WTC11 (cell line): ENCODE measurements at regions not wholly inside any gene's neighbourhood (a gene's known extent, or its start where the extent isn't known, plus 50 kb on each side); places are given as distances from the start of the nearest gene placed in this dataset.

Source experiments
- ATAC-seq: fragments of 200-7000 bp; cut with Tn5 transposase; 2 replicates; pipeline ENCODE4 v1.10.0; 2021; ENCODE audit warnings: mild to moderate bottlenecking, moderate library complexity
- CTCF ChIA-PET: fragments of 300-600 bp; sonication (Branson Sonifier 250); formaldehyde crosslinking; loops from one replicate; lab custom pipeline; 2021; ENCODE audit warnings: antibody characterized with exemption; lab: Charles Lee
- POLR2A ChIA-PET: fragments of 350-600 bp; sonication (Branson Sonifier 250); formaldehyde crosslinking; loops from one replicate; lab custom pipeline; 2021; ENCODE audit warnings: antibody characterized with exemption; lab: Charles Lee
- DNase-seq: peaks from one replicate; pipeline ENCODE4 v3.0.0; 2021; ENCODE audit warnings: low spot score
- H3K27ac Mint-ChIP-seq: 2 replicates; pipeline ENCODE4 v1.8.0; 2021; ENCODE audit warnings: mixed read lengths
- H3K27me3 Mint-ChIP-seq: 2 replicates; pipeline ENCODE4 v1.8.0; 2021; ENCODE audit warnings: low read depth, mild to moderate bottlenecking, moderate library complexity, mixed read lengths
- H3K36me3 Mint-ChIP-seq: 2 replicates; pipeline ENCODE4 v1.8.0; 2021; ENCODE audit warnings: mixed read lengths
- H3K4me1 Mint-ChIP-seq: 2 replicates; pipeline ENCODE4 v1.8.0; 2022; ENCODE audit warnings: mixed read lengths
- H3K4me3 Mint-ChIP-seq: 2 replicates; pipeline ENCODE4 v1.8.0; 2021; ENCODE audit warnings: mild to moderate bottlenecking, moderate library complexity, mixed read lengths
- H3K9me3 Mint-ChIP-seq: 2 replicates; pipeline ENCODE4 v1.8.0; 2021; ENCODE audit warnings: mixed read lengths
- AR ChIP-seq: fragments of 250-450 bp; sonication (Bioruptor Pico); IDR thresholded peaks from 2 replicates; pipeline ENCODE4 v1.9.0; 2021; ENCODE audit warnings: mild to moderate bottlenecking
- FOXJ3 ChIP-seq: sonication (generic); formaldehyde crosslinking; IDR thresholded peaks from 2 replicates; pipeline ENCODE4 v1.9.0; 2021; ENCODE audit warnings: missing genetic modification reagents, mild to moderate bottlenecking, borderline replicate concordance
- FOXK1 ChIP-seq: sonication (generic); formaldehyde crosslinking; IDR thresholded peaks from 2 replicates; pipeline ENCODE4 v1.8.0; 2022; ENCODE audit warnings: mild to moderate bottlenecking, moderate library complexity, missing genetic modification reagents
- FOXP1 ChIP-seq: sonication (generic); formaldehyde crosslinking; IDR thresholded peaks from 2 replicates; pipeline ENCODE4 v1.8.0; 2022; ENCODE audit warnings: missing genetic modification reagents, mild to moderate bottlenecking, moderate library complexity, borderline replicate concordance
- GRHL2 ChIP-seq: fragments of 250-450 bp; sonication (Bioruptor Pico); IDR thresholded peaks from 2 replicates; pipeline ENCODE4 v1.8.0; 2022; ENCODE audit warnings: mild to moderate bottlenecking, moderate library complexity; ENCODE audit not compliant: insufficient replicate concordance, severe bottlenecking
- MYBL2 ChIP-seq: sonication (generic); formaldehyde crosslinking; IDR thresholded peaks from 2 replicates; pipeline ENCODE4 v1.8.1; 2023; ENCODE audit warnings: mild to moderate bottlenecking, moderate library complexity, missing genetic modification reagents
- NFE2L1 ChIP-seq: sonication (generic); formaldehyde crosslinking; IDR thresholded peaks from 2 replicates; pipeline ENCODE4 v1.8.1; 2023; ENCODE audit warnings: missing genetic modification reagents
- PREB ChIP-seq: sonication (generic); formaldehyde crosslinking; IDR thresholded peaks from 2 replicates; pipeline ENCODE4 v1.8.1; 2022; ENCODE audit warnings: mild to moderate bottlenecking, missing genetic modification reagents, moderate library complexity, borderline replicate concordance
- PRRX2 ChIP-seq: fragments of 250-450 bp; sonication (Bioruptor Pico); IDR thresholded peaks from 2 replicates; pipeline ENCODE4 v1.8.0; 2021; ENCODE audit warnings: mild to moderate bottlenecking
- SMAD3 ChIP-seq: sonication (generic); formaldehyde crosslinking; IDR thresholded peaks from 2 replicates; pipeline ENCODE4 v1.8.0; 2022; ENCODE audit warnings: missing genetic modification reagents, mild to moderate bottlenecking, borderline replicate concordance
- SMAD4 ChIP-seq: sonication (generic); formaldehyde crosslinking; IDR thresholded peaks from 2 replicates; pipeline ENCODE4 v1.8.0; 2022; ENCODE audit warnings: mild to moderate bottlenecking, missing genetic modification reagents
- USF1 ChIP-seq: sonication (generic); formaldehyde crosslinking; IDR thresholded peaks from 2 replicates; pipeline ENCODE4 v1.8.0; 2022; ENCODE audit warnings: mild to moderate bottlenecking, missing genetic modification reagents
- ZNF232 ChIP-seq: sonication (generic); formaldehyde crosslinking; IDR thresholded peaks from 2 replicates; pipeline ENCODE4 v1.8.0; 2022; ENCODE audit warnings: mild to moderate bottlenecking, missing genetic modification reagents
- ZNF263 ChIP-seq: sonication (generic); formaldehyde crosslinking; IDR thresholded peaks from 2 replicates; pipeline ENCODE4 v1.8.1; 2022; ENCODE audit warnings: low read depth, mild to moderate bottlenecking, moderate library complexity, missing genetic modification reagents
- ZNF416 ChIP-seq: fragments of 250-450 bp; sonication (Bioruptor Pico); IDR thresholded peaks from 2 replicates; pipeline ENCODE4 v1.9.0; 2021; ENCODE audit warnings: mild to moderate bottlenecking, inconsistent platforms
- ZNF425 ChIP-seq: fragments of 250-450 bp; sonication (Bioruptor Pico); conservative IDR thresholded peaks from 2 replicates; pipeline ENCODE4 v1.9.0; 2021; ENCODE audit warnings: mild to moderate bottlenecking
- ZNF671 ChIP-seq: fragments of 250-450 bp; sonication (Bioruptor Pico); IDR thresholded peaks from 2 replicates; pipeline ENCODE4 v1.8.0; 2021; ENCODE audit warnings: mild to moderate bottlenecking
- TF ChIP-seq, protein P1 (sequence below): sonication (generic); formaldehyde crosslinking; IDR thresholded peaks from 2 replicates; pipeline ENCODE4 v1.8.1; 2023; ENCODE audit warnings: mild to moderate bottlenecking, missing genetic modification reagents, borderline replicate concordance
- TF ChIP-seq, protein P2 (sequence below): sonication (generic); formaldehyde crosslinking; IDR thresholded peaks from 2 replicates; pipeline ENCODE4 v1.8.1; 2022; ENCODE audit warnings: missing genetic modification reagents, borderline replicate concordance
- TF ChIP-seq, protein P3 (sequence below): sonication (generic); formaldehyde crosslinking; IDR thresholded peaks from 2 replicates; pipeline ENCODE4 v1.8.1; 2022; ENCODE audit warnings: low read depth, mild to moderate bottlenecking, moderate library complexity, missing genetic modification reagents, borderline replicate concordance

- H3K4me1 Mint-ChIP-seq = no peaks in the 10 kb centered on the region
- no peaks in the 10 kb centered on the region for H3K27me3 Mint-ChIP-seq
- H3K27ac Mint-ChIP-seq = no peak overlapping the region
- ChIA-PET POLR2A (interaction anchor here (0.7 kb wide), 1 partner anchor 11 kb away, joined by 6 read pairs; no protein-coding TSS in a partner anchor), CTCF (no interaction called here)
- no peak for TF ChIP-seq PRRX2 (CRISPR knock-in tag)
- no peak for TF ChIP-seq FOXJ3 (CRISPR knock-in tag)
- TF ChIP-seq AR = no peak
- TF ChIP-seq FOXK1 (CRISPR knock-in tag) = no peak
- no peak for ATAC-seq
- no peak overlapping the region for H3K4me3 Mint-ChIP-seq
- no peaks in the 10 kb centered on the region for H3K36me3 Mint-ChIP-seq
- H3K9me3 Mint-ChIP-seq = peaks cover 3% of the 10 kb centered on the region; the same call in 1 of the 2 replicates
- DNase-seq = no peak
Observed at GRCh38 chr6:134809130-134809529, 140.8 kb downstream of the ALDH8A1 start.

DNA sequence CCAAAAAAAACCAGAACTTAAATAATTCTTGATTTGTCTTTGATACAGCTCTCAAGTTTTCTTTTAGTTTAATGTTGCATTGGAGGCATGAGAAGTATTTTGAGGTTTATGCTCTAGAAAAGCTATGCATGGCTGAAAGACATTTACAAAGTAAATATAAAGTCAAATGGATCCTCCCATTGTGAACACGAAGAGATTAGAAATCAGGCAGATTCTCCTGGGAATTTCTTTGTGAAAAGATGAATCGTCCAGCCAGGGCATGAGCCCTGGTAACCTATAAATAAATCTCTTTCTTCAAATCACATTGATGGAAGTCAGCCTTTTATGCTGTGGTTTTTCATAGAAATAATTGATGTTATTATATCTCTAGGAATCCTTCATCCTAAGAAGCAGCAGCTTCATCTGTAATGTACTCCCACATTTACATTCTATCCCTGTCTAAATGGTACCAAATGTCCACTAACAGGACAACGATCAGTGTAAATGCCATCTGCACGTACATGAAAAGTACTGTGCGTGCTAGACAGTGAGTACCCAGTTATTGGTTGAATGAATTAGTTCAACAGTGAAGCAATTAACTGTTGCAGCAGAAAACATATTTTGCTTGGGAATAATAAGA lies 143.6 kb downstream of the ALDH8A1 start:
- H3K4me3 Mint-ChIP-seq = no peak overlapping the region
- no peak for TF ChIP-seq ZNF425 (CRISPR knock-in tag)
- no peak for TF ChIP-seq ZNF263 (CRISPR knock-in tag)
- no peak for TF ChIP-seq ZNF416 (CRISPR knock-in tag)
- TF ChIP-seq FOXP1 (CRISPR knock-in tag) = no peak
- TF ChIP-seq NFE2L1 = no peak
- TF ChIP-seq USF1 = no peak
- no peak for TF ChIP-seq ZNF671 (CRISPR knock-in tag)
- TF ChIP-seq, protein P1, sequence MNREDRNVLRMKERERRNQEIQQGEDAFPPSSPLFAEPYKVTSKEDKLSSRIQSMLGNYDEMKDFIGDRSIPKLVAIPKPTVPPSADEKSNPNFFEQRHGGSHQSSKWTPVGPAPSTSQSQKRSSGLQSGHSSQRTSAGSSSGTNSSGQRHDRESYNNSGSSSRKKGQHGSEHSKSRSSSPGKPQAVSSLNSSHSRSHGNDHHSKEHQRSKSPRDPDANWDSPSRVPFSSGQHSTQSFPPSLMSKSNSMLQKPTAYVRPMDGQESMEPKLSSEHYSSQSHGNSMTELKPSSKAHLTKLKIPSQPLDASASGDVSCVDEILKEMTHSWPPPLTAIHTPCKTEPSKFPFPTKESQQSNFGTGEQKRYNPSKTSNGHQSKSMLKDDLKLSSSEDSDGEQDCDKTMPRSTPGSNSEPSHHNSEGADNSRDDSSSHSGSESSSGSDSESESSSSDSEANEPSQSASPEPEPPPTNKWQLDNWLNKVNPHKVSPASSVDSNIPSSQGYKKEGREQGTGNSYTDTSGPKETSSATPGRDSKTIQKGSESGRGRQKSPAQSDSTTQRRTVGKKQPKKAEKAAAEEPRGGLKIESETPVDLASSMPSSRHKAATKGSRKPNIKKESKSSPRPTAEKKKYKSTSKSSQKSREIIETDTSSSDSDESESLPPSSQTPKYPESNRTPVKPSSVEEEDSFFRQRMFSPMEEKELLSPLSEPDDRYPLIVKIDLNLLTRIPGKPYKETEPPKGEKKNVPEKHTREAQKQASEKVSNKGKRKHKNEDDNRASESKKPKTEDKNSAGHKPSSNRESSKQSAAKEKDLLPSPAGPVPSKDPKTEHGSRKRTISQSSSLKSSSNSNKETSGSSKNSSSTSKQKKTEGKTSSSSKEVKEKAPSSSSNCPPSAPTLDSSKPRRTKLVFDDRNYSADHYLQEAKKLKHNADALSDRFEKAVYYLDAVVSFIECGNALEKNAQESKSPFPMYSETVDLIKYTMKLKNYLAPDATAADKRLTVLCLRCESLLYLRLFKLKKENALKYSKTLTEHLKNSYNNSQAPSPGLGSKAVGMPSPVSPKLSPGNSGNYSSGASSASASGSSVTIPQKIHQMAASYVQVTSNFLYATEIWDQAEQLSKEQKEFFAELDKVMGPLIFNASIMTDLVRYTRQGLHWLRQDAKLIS (CRISPR knock-in tag) = no peak
- no peak for TF ChIP-seq PREB (CRISPR knock-in tag)
- TF ChIP-seq, protein P2, sequence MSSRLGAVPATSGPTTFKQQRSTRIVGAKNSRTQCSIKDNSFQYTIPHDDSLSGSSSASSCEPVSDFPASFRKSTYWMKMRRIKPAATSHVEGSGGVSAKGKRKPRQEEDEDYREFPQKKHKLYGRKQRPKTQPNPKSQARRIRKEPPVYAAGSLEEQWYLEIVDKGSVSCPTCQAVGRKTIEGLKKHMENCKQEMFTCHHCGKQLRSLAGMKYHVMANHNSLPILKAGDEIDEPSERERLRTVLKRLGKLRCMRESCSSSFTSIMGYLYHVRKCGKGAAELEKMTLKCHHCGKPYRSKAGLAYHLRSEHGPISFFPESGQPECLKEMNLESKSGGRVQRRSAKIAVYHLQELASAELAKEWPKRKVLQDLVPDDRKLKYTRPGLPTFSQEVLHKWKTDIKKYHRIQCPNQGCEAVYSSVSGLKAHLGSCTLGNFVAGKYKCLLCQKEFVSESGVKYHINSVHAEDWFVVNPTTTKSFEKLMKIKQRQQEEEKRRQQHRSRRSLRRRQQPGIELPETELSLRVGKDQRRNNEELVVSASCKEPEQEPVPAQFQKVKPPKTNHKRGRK (CRISPR knock-in tag) = no peak
- no peak for TF ChIP-seq ZNF232 (CRISPR knock-in tag)
- TF ChIP-seq GRHL2 (CRISPR knock-in tag) = no peak
- TF ChIP-seq MYBL2 (CRISPR knock-in tag) = no peak
- TF ChIP-seq, protein P3, sequence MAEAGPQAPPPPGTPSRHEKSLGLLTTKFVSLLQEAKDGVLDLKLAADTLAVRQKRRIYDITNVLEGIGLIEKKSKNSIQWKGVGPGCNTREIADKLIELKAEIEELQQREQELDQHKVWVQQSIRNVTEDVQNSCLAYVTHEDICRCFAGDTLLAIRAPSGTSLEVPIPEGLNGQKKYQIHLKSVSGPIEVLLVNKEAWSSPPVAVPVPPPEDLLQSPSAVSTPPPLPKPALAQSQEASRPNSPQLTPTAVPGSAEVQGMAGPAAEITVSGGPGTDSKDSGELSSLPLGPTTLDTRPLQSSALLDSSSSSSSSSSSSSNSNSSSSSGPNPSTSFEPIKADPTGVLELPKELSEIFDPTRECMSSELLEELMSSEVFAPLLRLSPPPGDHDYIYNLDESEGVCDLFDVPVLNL (CRISPR knock-in tag) = no peak
- no peak for TF ChIP-seq PRRX2 (CRISPR knock-in tag)
- no peak for TF ChIP-seq SMAD4 (CRISPR knock-in tag)
- no peak for TF ChIP-seq SMAD3 (CRISPR knock-in tag)
- ATAC-seq (no peak), DNase-seq (no peak)
- ChIA-PET POLR2A (no interaction called here), CTCF (no interaction called here)
- no peaks in the 10 kb centered on the region for H3K36me3 Mint-ChIP-seq
- no peaks in the 10 kb centered on the region for H3K9me3 Mint-ChIP-seq
- no peaks in the 10 kb centered on the region for H3K27me3 Mint-ChIP-seq
- H3K27ac Mint-ChIP-seq = no peak overlapping the region
- no peaks in the 10 kb centered on the region for H3K4me1 Mint-ChIP-seq
